Hematopoietic multipotent progenitor cell (in vitro differentiated cells): ENCODE measurements at regions not wholly inside any gene's neighbourhood (a gene's known extent, or its start where the extent isn't known, plus 50 kb on each side); places are given as distances from the start of the nearest gene placed in this dataset.
A peak's percentile ranks its signal among the peaks of the same experiment; 100 is the strongest.
"Not testable (repeated sequence)": the region's sequence is repeated elsewhere in the genome, so short reads cannot be mapped to it uniquely, and the experiment has no call there.

Source experiments
- DNase-seq, 3 donors: peaks; one replicate each; pipeline ENCODE4 v3.0.0-alpha.2; 2011 to 2015; ENCODE audit warnings: low read depth in 2 of 3, low spot score in 2 of 3

DNA sequence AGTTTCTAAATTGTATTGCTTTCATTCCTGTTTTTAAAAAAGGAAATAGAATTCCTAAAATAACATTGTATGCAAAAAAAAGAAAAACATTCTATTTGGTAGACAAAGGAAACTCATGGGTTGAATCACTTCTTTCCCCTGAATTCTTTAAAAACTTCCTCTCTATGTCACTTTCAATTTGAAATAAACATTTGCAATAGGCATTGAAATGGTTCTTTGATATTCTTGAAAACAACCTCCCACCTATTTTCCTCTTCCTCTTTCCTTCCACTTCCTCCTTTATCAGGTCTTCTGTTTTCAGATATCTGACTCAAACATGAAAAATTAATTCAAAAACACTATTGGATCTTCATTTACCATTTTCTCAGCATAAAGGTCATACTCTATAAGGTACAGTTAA, 442.0 kb upstream of the MEF2C start:
- DNase-seq: no peak

DNA sequence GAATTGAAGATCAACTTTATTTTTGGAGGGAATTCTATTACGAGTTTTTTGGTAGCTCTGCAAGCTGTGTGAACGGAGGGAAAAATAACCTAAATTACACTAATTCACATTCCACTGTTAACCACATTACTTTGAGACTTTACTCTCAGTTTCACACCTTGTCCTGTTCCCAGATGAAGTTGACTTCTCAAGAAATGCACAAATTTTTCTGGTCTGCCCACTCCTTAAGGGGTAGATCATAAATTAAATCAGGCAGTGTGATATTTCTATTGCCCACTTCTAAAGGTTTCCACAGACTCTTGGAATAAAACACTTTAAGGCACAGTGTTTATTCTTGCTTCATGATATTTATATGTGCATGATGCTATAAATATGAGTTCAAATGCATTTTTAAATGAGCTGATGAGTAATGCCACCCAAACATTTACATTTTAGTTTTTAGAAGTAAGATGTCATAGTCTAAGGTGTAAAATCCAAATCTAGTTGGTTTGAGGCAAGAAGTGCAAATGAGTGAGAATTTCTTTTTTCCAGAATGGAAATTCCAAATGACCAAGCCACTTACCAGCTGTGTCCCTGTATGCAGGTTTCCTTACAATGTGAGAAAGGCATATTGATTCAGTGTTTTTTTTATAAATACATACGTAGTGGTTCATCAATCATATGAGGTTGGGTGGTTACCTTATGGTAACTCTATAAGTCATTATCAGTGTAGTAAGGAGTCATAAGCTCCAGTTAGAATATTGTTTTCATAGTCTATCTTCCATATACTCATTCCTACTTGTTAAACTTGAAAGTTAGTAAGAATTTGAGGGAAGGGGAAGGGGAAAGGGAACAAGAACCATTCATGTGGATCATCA, 437.7 kb upstream of the MEF2C start:
- DNase-seq: no peak

DNA sequence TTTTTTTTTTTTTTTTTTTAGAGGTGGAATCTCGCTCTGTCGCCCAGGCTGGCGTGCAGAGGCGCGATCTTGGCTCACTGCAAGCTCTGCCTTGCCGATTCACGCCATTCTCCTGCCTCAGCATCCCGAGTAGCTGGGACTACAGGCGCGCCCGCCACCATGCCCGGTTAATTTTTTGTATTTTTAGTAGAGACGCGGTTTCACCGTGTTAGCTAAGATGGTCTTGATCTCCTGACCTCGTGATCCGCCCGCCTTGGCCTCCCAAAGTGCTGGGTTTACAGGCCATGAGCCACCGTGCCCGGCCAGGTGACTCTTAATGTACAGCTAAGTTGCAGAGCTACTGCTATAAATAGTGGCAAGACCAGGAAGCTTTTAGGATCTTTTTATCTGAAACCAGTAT, 434.9 kb upstream of the MEF2C start:
- not testable (repeated sequence) for DNase-seq

DNA sequence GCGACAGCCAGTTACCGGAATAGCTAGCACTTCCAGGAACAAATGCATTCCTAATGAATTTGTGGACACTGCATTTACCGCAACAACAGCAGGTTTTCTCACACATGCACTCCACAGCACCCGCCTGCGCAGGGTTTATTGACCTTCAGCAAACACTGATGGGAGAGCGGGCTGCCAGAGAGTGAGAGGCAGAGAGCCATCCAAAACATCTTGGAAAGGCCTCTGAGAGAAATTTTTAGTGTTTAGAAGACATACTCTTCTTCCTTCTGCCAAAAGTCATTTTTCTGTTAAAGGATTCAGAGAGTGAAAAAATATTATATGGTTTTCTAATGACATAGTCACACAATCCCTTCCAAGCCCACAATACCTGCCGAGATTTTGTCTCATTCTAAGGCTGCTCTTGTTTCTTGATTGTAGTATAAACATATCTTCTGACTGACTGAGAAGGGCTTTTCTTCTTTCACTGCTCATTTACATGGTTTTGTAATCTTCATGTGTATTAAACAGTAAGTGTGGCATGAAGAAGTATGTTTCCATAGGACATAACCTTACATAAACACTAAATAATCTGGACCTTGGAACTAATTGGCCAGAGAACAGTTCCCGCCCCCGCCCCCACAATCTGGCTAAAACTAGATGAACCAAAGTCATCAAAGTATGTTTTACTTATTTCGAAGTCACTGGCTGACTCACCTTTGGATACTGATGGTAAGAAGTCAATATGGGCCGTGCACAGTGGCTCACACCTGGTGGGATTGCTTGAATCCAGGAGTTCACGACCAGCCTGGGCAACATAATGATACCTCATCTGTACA, 432.5 kb upstream of the MEF2C start:
- no peak for DNase-seq

DNA sequence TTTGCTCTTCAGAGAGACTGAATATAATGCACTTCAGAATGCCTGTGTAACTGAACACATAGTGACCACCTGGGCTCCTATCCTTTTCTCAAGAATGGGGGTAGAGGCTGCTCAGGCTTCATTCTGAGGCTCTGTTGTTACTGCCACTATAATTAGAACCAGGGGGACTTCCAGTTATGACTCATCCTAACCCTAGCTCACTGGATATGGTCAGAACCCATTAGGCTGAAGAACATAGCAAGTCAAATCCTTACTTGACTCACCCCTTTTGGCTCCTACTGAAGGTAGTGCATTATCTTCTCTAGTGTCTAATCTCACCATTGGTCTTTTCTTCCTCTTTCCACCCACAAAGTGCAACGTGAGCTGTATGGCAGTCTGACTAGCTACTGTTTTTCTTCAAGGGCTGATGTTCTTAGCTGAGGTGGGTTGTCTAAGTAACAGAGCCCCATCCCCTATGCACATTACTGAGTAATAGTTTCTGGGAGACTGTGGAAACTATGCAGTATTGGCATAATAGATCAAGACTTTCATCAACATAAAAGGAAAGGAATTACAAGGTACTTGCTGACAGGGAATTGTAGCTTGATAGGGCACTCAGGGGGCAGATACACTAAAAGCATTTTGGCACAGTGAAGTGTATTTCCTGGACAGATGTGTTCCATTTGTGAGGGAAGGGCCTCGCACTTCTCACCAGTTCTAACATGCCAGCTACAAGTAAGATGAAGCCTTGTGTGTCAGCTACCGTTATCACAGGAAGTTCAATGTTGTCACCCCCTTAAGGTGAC, 431.0 kb upstream of the MEF2C start:
- DNase-seq: peak in 2 of 3 donors; percentile 39 to 47

DNA sequence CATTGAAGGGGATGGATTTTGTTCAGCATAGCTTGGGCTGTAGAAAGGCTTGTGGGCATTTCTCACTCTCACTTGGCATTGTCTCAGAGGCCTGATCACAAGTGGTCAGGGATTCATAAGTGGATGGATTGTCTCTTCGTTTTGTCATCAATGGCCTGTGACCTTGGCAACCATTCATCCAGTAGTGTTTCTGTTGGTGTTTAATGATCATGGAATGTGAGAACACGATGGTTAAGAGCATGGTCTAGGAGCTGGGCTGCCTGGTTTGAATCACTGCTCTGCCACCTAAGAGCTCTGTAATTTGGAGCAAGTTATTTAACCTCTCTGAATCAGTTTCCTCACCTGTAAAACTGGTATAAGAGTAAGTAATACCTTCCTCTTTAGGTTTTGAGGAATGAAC, 430.1 kb upstream of the MEF2C start:
- no peak for DNase-seq

DNA sequence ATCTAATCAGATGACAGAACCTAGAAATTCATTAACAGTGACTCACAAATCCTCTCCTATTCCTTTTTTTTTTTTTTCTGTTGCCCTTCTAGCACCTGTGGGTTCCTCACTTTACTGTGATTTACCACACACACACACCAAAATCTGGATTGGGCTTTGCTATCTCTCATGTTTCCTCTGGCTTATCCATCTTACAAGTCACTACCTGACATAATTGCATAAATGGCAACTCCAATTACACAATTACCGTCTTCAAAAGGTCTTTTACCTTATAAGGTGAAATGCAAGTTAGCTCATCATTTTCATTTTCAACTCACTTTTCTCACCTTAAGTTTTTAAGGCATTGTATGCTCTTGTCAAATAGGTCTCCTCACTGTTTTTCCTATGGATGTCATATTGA, 426.3 kb upstream of the MEF2C start:
- DNase-seq: no peak

DNA sequence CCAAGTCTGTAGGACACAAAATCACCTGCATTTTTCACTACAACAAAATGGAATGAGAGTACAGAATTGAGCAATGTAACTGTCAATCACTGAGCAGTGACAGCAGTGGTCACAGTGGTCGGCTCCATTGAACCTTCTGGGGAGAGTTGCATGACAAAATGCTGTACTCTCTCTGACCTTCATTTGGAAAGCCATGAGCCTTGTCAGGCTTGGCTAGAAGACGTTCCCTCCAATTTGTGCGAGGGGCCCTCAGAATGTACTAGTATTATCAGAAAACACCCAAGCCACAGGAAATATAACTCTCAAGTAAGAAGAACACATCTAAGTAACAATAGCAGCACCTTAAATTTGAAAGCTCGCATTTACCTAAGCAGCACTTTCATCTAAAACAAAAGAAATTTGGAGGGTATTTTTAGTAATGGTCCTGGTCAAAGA, 425.6 kb upstream of the MEF2C start:
- no peak for DNase-seq

DNA sequence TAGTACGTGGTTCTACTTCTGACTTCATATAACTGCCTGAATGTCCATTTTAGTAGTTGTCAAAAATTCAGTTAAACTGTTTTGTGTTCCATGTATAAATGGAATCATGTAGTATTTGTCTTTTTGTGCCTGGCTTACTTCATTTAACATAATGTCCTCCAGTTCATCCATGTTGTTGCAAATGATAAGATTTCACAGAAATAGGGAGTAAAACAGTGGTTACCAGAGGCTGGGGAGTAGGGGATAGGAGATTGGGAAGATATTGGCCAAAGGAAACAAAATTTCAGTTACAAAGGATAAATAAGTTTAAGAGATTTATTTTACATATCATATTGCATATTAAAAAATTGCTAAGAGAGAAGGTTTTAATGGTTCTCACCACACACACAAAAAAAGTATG, 425.0 kb upstream of the MEF2C start:
- DNase-seq: no peak

DNA sequence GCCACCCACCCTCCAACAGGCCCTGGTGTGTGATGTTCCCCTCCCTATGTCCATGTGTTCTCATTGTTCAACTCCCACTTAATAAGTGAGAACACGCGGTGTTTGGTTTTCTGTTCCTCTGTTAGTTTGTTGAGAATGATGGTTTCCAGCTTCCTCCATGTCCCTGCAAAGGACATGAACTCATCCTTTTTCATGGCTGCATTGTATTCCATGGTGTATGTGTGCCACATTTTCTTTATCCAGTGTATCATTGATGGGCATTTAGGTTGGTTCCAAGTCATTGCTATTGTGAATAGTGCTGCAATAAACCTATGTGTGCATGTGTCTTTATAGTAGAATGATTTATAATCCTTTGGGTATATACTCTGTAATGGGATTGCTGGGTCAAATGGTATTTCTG, 424.2 kb upstream of the MEF2C start:
- not testable (repeated sequence) for DNase-seq

DNA sequence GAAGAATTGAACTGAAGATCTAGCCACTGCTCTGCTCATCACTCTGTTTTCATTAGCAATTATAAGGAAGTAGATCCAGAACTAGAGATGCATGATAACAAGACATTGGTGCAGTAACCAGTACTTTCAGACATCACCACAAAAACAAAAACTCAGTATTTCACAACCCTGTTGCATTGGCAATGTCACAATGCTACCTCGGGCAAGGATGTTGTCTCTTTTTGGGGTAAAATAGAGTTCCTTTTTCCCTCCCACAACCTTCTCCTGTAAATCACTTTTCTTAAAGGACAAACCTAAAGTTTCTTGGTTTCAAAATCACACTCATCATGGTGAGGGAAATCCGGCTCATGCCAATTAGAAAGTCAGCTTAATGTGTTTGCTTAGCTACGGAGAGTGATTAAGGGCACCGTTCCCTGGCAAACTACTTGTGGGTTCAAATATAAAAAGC, 420.1 kb upstream of the MEF2C start:
- no peak for DNase-seq

DNA sequence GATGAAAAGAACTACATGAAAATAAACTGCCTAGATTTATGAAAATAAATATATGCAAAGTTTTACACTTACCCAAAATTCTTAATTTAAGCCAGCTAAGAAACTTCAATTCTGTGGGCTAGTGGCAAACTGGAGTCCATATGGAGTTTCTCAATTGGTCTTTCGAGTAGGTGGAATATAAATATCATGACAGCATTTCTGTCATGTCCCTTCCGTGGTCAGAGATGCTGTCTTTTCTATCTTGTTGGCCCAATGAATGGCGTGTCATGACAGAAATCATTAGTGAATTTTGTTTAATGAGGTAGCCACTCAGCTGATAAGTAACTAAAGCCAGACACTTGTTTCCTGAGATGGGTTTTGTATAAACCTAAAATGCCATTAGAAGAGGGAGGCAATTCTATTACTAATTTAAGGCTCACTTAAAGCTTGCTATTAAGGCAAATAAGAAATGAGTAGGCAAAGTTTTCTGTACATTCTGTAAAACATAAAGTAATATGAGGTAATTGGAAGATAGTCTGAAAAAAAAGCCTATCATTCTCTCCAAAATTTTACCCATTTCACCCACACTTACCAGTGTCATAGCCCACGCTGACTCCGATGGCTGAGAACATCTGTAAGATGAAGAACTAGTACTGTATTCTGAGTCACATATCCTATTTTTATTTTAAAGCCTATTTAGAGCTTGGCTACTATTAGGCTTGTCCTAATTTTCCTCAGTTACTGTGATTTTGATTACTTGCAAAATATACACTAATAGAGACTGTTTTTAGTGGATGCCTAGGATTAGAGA, 419.3 kb upstream of the MEF2C start:
- no peak for DNase-seq

DNA sequence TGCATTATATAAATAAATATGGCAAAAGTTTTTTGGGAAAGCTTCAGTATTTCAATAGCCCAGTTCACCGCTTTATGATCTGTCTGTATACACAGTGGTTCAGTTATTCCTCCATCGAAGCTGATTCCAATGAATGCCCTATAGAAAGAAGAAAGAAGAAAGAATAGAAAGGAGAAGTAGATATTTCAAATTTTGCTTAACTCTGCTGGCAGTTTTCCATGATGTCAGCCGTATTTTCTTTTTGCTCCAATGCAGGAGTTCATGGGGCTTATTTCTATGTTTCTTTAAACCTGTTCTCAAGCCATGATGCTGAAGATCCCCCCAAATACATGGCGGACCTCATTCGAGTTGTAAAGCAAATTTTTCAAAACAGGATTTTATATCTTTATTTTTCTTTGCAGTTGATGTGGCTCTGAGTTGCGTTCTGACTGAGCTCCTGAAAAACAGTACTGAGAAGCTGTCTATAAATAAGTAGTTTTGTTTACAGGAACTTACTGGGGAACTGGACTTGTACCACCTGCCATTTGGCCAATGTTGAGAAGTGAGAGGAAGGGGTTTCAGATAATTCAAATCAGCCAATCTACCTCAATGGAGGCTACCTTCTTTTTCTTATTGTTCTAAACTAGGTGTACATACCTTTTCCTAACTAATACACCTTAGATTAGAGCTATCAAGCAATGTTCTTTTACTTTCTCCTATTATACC, 418.5 kb upstream of the MEF2C start:
- no peak for DNase-seq

DNA sequence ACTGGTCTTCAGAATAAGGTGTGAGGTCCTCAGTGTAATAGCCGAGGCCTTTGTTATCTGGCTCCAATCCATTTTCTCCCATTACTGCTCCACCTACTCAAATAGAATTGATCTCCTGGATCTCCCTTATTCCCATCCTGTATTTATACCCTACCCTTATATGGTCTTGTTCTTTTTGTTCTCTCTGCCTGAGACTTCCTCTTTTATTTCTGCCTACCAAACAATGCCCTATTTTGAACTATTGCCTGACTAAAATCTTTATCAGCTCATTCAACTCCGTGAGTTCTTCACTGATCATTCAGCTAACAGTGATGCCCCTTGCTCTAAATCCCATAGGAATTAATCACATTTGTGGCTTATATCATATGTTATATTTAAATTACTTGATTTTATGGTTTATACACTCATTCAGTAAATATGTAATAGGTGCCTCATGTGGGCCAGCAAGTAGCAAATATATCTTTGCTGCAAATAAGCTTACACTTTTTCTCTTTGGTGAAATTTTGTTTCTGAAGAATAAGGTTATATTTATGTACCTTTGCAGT, 417.5 kb upstream of the MEF2C start:
- DNase-seq: peak in 1 of 3 donors; percentile 31

DNA sequence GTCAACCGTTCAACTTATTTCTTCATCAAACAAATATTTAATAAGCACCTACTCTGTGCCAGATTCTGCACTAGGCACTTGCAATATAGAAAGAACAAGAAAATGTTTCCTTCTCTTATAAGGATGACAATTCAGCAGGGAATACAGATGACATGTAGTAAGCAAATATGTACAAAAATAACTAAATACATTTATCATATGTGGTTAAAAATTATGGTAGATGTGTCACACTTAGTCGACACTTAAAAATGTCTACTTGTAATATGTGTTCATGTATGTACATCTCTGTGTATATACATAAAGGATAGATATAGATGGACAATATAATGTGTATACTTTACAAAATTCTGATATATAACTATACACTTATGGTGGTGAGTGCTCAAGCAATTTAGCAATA, 417.0 kb upstream of the MEF2C start:
- DNase-seq: no peak

DNA sequence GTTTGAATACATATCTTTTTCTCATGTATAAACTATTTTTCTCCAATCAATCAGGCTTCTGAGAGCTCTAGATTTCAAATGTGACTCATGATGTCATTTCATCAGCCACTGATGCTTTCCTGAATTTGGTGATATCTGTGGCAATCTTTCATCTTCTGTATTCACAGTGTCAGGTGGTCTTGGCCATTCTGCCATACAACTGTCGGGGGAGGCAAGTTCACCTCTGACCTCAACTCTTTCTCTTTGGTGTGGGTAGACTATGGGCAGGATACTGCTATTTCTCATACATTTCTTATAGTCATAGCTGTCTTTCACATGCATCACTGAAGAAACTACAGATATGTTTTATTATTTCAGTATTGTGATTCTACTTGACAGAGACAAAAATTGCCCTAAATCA, 414.1 kb upstream of the MEF2C start:
- DNase-seq: no peak

DNA sequence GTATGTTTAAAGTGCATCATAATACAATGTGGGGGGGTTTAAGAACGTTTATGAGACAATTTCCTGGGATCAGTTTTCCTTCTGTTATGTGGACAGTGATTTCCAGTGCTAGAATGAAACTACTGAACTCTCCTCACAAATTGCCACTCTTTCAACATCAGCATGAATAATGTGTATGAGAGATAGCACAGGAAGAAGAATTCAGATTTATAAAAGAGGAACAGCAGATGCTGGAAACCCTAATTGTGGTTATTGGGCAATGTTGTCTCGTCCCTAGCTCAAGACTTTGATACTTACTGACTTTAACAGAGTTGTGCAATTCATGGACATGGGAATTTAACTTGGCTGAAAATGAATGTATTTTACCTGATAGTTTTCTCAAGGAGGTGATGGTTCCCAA, 410.8 kb upstream of the MEF2C start:
- peak in 1 of 3 donors; percentile 46 for DNase-seq

DNA sequence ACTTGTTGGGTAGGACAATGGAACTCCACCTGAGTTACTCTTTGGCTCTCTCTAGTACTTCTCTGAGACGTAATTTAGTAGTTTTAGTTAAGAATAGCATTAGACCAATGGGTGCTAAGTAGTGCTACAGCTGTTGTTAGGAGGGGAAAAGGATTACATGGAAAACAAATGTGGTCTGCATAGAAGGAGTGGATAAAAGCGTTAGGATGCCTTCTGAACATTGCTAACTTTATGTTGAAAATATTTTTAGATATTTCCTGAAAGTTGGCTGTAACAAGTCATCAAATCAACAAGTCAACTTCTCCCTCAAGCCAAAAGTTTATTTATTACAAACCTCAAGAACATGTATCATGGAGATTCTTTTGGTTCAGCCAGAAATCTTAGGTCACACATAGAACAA, 409.5 kb upstream of the MEF2C start:
- DNase-seq: no peak

DNA sequence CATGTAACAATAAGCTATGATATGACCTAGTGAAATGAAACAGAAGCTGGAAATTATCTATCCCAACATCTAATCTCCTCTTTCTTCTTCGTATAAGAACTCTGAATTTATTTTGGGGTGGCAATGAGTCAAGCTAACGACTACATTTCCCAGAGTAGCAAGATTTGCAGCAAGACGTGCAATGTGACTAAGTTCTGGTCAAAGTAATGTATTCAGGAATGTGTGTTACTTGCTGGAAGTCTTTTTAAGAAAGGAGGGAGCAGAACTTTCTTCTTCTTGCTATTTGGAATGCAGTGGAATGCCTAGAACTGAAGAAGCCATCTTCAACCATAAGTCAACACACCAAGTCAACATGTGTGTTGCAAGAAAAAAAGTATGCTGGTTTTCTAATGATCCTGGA, 406.6 kb upstream of the MEF2C start:
- no peak for DNase-seq
